ENCODE measurements at regions not wholly inside any gene's neighbourhood (a gene's known extent, or its start where the extent isn't known, plus 50 kb on each side); places are given as distances from the start of the nearest gene placed in this dataset.
"Not testable (repeated sequence)": the region's sequence is repeated elsewhere in the genome, so short reads cannot be mapped to it uniquely, and the experiment has no call there.

DNA sequence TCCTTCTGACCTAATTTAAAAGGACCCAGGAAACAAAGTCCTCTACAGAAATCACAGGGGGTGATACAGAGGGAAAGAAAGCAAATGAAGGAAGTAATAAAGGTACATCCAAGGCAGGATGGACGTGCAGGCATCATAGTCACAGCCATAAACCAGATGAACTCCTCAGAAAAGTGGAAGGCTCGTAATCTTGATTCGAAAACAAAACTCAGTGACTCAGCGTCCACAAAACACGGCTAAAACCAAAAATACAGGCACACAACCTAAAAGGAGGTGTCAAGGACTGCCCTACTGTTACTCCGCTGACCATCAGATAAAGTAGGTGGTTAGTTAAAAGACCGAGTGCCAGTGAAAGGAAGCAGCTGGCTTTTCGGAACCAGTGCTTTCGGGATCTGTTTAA lies 81.5 kb downstream of the TRIM69 start:
- not testable (repeated sequence) for DNase-seq

DNA sequence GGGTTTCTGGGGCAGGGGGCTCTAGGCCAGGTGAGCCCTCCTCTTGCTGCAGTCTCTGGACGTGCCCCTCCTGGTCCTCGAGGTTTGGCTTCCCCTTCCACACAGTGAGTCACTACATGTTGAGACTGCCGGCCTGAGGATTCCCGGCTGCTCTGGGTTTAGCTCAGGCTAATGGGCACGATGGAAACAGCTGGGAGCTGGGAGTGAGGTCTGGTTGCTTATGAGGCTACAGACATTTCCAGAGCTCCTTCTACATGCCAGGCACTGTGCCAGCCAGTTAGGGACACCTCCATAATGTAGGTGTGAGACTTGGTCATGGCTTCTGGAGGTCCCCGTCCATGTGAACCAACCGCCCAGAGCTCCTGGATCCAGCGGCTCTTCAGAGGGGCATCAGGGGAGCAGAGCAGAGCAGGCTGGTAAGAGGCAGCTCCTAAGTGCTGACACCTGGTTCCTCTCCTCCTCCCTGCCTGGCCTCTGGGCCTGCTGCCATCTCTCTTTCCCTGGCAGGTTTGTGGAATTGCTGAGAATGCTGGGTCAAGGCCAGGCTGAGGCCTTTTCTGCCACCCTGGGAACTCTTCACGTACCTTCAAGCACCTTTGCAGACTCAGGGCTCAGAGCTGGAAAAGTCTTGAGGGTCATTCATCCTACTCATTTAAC lies 83.1 kb downstream of the TRIM69 start:
- not testable (repeated sequence) for DNase-seq

DNA sequence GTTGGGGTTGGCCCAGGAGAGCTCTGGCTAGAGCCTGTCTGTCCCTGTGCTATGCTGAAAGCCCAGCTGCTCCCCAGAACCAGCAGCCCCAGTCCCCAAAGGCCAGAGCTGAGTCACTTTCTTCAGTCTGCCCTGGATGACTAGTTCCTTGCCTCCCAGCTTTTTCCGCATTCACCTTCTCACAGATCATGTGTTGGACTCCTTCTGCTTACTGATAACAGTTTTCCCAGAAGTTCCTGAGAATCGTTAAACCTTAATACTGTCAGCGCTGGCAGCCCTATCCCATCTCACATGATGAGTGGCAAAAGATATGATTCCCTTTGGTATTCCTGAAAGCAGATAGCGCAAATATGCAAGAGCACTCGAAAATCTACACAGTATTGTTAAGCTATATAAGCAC lies 84.2 kb downstream of the TRIM69 start:
- DNase-seq, result not testable (repeated sequence)

DNA sequence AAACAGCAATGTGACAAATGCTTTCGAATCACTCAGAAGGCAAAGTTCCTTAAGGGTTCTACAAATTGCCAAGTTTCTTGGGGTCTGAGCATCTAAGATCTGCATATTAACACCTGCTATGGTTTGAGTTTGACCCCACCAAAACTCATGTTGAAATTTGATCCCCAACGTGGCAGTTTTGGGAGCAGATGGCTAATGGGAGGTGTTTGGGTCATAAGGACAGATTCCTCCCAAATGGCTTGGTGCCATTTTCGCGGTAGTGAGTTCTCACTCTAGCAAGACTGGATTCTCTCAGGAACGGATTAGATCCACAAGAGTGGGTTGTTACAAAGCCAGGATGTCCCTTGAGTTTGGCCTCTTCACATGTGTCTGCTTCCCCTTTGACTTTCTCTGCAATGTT lies 84.6 kb downstream of the TRIM69 start:
- not testable (repeated sequence) for DNase-seq

DNA sequence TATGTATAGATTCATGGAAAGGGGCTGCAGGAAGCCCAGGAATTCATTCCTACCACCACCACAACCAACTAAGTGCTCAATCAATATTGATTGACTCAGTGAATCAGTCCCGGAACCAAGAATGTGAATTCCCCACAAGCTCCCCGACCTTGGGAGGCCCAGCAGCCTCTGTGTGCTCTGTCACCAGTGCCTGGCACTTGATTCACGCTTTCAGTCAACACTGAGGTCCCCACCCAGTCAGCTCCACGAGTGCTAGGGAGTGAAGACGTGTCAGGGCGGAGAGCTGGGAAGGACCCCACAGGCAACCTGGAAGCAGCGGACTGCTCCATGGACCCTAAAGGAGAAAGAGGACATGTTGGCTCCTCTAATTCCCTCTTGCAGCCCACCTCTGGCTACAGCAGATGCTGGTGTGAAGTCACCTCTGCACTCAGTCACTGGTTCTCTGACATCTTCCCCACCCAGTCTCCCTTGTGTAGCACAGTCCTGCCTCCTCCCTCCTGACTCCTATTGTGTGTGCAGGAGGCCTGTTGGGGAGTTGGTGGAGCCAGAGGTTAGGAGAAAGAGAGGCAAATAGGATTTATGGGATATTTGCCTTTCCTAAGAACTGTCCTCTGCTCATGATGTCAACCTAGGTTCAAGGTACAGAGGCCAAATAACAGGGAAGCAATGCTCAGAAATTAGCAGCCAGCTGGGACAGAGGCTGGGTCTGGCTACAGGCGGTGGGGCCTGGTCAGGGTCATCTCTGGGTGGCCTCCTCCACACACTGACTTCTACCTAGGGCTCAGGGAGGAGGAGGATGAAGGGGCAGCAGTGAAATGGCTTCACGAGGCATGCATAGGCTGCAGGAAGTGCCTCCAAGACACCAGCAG lies 88.2 kb downstream of the TRIM69 start:
- not testable (repeated sequence) for DNase-seq

DNA sequence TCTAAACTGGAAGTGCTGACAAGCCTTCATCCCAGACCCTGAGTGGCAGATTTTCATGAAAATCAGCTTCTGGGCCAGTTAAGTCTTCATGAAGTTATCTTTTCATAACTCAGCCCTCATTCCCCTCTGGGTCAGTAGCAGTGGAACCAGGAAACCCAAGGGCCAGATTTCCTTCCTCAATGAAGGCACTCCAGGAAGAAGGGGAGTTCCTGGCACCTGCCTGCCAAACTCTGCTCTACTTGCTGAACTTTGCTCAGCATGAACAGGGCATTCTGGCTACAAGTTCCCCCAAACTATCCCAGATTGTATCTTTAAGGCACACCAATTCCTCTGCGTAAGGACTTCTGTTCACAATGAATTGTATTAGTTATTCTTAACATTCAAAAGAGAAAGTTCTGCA lies 90.3 kb downstream of the TRIM69 start:
- not testable (repeated sequence) for DNase-seq

DNA sequence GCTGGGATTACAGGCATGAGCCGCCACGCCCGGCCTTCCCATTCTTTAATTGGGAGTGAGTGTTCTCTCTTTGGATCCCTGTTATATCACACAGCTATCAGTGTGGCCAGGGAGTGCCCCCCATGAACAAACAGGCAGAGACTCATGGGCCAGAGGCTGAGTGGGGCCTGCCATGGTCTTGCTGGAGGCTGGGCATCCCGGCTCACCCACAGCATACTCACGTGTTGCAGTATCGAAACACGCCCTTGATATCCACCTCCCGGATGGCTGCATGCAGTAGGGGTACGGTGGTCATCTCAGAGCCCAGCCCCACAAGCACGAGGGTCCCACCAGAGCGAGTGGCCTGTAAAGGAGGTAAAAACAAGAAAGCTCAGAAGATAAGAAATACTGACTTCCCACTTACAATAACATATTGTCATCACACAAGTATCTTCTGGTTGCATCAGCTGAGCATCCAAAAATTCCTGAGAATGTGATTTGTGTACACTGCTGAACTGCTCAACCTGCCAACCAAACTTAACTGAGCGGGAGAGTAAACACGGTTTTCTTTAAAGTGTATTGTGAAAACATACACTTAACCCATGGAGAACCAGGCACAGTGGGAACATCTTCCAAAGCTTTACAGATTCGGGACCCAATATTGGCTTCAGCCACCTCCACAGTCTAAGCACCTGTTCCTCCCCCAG lies 92.0 kb downstream of the TRIM69 start:
- not testable (repeated sequence) for DNase-seq

DNA sequence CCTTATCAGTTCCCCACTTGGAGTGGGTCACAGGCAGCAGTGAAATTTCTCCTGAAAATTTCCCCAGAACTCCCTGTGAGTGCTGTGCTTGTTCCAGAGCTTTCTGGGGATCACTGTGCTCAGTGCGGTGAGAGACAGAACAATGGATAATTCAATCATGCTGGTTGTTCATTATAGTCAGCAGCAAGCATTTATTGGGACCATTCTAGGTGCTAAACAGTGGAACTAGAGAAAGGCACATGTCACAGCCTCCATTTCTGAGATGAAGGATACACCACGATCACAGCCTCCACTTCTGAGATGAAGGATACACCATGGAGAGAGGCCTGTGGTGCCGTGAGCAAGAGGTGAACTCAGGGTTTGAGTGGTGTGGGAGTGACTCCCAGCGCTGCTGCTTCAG lies 92.8 kb downstream of the TRIM69 start:
- not testable (repeated sequence) for DNase-seq

DNA sequence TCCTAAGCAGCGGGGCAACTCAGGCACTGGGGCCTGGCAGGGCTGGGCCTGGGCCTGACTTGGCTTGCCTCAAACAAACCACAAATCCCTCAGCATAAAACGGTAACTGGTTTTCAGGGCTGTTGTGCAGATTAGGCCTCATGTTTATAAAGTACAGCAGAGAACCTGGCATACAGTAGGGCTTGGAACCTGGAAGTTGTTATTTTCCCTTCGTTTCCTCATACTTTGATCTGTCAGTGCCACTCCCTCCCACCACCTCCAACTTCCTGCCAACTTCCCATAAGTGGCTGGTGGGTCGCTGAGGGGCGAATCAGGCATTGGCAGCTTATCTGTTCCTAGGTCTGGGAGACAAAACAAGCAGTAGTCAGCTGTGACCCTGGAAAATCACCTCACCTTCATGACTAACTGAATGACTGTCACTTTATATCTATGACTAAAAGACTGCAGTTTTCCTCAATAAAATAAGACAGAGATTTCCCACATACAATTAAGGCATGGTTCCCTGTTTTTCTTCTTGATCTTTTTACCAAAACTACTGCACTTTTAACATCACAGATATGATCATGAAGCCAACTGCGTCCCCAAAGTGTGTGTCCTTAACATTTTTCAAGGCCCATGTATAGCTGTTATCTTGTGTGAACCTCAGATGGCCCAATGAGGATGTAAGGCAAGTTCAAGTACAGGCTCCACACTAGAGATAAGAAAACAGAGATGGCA lies 94.5 kb downstream of the TRIM69 start:
- peak; percentile 19 for DNase-seq

DNA sequence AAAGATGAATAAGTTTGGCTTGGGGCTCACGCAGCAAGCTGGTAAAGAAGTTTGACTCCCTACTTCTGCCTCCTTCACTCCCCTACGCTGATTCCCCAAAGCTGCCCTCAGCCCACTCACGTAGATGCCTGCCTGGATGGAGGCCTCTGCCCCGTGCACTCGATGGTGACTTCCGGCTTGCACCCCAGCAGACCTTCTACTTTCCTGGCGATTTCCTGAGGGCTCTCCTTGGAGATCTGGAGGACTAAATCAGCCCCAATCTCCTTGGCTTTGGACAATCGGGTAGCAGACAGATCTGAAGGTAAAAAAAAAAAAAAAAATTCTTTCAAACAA lies 95.0 kb downstream of the TRIM69 start:
- DNase-seq, result not testable (repeated sequence)

DNA sequence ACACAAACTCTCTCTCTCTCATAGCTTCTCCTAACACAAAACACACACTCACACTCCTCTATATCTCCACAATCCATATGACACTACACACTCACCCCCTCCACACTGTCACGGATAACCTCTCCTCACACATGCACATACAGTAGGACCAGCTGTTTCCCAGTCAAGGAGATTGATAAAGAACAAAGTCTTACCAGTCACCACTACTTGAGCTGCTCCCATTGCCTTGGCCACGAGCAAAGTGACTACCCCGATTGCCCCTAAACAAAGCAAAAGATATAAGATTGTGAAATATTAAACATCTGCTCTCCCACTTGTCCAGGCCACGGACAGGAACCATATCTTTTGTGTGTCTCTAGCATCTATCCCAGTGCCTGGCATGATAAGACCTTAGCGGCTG lies 95.8 kb downstream of the TRIM69 start:
- DNase-seq, result not testable (repeated sequence)

DNA sequence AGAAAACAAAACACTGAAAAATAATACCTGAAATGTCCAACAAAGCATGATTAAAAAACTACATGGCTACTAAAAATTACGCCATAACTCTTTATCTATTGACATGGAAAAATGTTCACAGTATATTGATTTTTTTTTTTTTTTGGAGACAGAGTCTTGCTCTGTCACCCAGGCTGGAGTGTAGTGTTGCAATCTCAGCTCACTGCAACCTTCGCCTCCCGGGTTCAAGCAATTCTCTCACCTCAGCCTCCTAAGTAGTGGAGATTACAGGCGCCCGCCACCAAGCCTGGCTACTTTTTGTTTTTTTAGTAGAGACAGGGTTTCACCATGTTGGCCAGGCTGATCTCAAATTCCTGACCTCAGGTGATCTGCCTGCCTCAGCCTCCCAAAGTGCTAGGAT lies 96.8 kb downstream of the TRIM69 start:
- not testable (repeated sequence) for DNase-seq

DNA sequence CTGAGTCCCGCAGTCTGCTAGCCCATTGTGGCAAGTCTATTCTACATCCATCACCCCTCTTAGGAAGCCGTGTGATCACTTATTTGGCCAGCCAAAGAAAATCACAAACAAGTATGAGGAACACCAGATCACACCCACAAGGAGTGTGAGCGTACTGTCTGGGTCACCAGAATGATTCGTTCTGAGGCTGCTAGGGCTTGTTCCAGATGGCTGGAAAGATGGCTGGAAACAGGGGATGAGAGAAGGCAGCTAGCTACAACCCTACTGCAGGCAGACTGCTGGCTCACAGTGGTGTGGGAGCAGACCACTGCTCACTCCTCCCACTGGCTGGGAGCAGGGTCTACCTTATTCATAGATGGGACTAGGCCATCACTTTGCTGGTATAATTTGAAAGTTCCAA lies 97.4 kb downstream of the TRIM69 start:
- DNase-seq, result not testable (repeated sequence)

DNA sequence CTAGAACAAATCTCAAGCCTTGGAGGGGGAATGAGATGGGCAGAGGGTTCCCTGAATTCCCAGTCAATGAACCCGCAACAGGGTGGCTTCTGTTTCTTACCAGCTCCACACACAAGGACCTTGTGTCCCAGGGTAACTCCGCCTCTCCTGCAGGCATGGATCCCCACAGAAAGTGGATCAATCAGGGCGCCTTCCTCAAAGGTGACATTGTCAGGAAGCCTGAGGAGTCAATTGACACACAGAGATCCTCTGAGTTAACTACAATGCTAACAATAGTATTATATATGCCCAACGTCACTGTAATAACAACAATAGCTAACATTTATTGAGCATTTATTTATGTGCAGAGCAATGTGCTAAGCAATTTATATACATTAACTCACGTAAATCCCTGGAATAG lies 98.8 kb downstream of the TRIM69 start:
- not testable (repeated sequence) for DNase-seq

DNA sequence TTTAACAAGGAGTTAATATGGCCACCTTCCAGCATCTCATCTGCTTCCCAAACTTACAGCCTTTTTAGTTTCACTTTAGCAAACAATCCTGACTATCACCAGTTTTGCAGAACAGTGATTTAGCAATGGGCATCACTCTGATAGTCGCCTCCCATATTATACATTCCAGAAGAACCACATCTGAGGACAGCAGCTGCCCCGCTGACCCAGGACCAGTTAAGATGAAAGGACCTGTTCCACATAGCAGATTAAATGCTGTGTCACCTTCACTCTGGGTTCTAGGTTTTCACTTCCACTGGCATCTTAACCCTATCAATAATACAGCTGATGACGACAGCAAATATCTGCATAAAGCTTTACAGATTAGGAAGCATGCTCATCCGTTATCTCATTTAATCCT lies 99.8 kb downstream of the TRIM69 start:
- DNase-seq, result no peak

DNA sequence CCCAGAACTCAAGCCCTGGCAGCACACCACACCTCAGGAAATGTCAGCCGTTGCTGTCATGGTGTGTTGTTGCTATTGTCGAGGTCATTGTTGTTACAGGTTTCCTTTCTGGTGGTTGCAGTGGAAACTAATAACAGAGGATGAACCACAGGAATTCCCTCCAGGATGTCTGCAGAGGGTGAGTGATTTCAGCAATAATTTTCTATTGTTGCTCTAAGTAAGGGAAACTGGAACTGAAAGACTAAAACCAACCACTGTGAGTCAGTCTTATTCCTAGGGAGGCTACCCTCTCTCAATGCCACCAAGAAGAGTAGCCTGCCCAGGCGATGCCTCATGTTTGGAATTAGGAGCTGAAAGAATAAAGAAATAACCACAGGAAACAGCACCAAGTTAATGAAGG lies 102.6 kb downstream of the TRIM69 start:
- not testable (repeated sequence) for DNase-seq

DNA sequence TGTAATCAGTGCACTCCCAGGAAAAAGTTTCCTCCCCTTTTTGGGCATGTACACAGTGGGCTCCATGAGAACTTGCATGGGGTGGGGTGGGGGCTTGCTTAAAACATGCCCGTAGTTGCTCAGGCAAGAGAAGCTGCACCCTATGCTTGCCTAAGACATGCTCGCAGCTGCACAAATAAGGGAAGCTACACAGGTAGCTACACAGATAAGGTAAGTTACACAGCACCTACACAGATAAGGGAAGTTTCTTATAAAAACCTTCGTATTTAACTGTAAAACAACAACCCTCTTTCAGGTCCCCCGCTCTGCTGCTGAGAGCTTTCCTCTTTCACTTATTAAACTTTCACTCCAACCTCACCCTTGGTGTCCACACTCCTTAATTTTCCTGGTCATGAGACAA lies 105.4 kb downstream of the TRIM69 start:
- DNase-seq, result not testable (repeated sequence)

DNA sequence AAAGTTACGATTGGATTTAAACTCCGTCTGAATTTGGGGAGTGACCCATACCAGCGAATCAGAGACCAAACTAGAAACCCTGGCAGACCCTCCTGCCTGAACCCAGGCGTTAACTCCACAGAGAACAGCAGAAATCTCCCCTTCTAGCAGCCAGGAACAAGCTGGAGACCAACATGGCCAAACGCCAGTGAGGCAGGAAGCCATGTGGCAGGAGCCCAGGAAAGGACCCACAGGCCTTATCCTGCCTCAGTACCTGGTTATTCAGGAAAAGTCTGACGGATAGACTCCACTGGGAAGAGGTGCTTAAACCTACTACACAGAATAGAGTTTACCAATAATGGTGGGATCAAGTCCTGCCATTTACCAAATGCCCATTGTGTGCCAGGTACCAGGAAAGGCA lies 106.6 kb downstream of the TRIM69 start:
- not testable (repeated sequence) for DNase-seq

DNA sequence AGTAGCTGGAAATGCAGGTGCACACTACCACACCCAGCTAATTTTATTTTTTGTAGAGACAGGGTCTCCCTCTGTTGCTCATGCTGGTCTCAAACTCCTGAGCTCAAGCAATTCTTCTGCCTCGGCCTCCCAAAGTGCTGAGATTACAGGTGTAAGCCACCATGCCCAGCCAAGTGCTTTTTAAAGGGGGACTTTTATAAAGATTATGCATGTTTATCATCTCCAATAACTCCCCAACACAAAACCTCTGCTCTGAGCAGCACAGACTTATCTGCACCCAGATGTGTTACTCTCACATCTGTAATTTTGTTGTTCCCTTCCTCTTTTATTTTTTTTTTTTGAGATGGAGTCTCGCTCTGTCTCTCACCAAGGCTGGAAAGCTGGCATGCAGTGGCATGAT lies 108.6 kb downstream of the TRIM69 start:
- not testable (repeated sequence) for DNase-seq

DNA sequence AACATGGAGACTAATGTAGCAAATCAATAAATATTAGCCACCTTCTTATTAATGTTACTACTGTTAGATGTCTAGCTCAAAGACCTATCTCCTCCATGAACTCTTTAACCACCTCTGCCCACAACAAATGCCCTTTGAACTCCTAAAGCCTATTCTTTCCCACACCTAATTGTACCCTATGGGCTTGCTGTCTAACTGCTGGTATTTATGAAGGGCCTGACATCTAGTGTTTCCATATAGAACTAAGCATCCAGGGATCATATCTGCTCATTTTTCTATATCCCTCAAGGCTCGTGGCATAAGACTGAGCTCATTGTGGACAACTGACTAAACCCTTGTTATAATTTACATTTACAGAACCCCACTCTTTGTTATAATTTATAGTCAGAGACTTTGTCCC lies 109.8 kb downstream of the TRIM69 start:
- DNase-seq, result not testable (repeated sequence)

DNA sequence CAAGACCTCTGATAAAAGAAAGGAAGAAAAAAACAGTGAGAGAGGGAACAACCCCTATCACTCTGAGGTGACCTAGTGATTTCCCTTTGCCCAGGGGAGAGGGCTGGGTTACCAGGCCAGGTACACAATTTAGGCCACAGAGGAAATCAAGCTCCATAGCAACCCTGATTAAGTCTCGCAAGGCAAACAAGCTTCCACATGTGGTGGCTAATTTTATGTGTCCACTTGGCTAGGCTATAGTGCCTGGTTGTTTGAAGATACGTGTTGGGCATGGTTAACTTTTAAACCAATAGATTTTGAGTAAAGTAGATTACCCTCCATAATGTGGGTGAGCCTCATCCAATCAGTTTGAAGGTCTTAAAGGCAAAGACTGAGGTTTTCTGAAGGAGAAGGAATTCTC lies 108.9 kb upstream of the TERB2 start:
- not testable (repeated sequence) for DNase-seq

DNA sequence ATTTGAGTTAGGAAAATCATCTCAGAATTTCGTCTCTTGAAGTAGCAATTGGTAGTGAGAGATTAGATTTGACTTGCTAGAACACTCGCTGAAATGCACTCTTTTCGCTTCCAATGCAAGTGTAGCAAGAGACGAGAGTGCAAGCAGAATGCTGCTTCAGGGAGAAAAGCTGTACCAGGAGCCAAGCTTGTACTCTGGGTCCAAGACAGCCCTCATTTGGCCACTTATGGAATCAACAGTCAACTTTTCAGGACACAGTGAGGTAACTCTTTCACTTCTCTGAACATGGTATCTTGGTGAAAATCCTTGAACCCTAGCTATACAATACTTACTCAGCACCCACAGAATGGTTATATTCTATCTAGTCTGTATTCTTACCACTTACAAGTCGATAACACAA lies 107.6 kb upstream of the TERB2 start:
- not testable (repeated sequence) for DNase-seq
